ENCODE measurements at regions not wholly inside any gene's neighbourhood (a gene's known extent, or its start where the extent isn't known, plus 50 kb on each side); places are given as distances from the start of the nearest gene placed in this dataset.

DNA sequence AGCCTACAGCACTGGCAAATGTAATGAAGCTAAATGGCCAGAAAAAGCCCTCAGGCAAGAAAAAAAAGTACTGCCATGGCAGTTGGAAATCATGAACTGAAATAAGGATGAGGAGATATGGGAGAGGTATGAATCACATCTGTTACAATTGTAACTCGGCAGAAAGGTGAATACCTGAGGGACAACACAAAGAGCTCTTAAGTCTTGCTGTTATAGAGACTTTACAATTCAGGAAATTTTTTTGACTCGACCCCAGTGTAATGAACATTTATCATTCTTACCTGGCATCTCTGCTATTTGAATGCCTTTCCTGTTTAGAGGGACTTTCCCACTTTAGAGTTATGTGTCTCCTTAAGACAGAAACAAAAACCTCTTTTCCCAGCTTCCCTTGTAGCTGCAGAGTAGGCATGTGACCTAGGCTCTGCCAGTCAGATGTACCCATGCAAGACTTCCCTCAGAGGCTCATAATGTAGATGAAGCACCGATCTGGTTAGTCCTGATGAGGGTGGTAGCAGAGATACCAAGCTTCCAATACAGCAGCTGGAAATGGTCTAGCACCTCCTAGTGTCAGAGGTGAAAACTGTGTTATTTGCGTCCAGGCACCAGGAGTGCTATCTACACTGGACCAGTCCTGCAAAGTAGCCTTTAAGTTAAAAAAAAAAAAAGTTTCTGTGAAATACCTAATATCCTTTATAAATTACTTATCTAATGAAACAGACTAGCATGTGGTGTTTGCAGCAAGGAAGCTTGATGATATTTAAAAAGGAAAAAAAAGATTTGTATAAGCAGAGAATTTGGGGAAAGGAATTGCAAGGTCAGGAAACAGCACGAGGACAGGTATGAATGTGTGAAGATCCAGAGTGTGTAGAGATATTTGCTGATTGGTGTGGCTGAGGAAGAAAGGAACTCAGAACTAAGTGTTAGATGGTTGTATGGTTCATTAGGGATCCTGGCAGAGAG is 146.9 kb upstream of the SLC1A3 start:
- TF ChIP-seq CHD4 (IDR thresholded peaks at IDR 0.05; ENCODE audit: borderline replicate concordance) (no peak), JUNB (IDR thresholded peaks at IDR 0.05) (no peak), KDM1A (IDR thresholded peaks at IDR 0.05; ENCODE audit: low read depth) (no peak), FOSL2 (IDR thresholded peaks at IDR 0.05) (no peak), FOSL2 (CRISPR knock-in tag; IDR thresholded peaks at IDR 0.05) (no peak)
- TF ChIP-seq, protein P1, sequence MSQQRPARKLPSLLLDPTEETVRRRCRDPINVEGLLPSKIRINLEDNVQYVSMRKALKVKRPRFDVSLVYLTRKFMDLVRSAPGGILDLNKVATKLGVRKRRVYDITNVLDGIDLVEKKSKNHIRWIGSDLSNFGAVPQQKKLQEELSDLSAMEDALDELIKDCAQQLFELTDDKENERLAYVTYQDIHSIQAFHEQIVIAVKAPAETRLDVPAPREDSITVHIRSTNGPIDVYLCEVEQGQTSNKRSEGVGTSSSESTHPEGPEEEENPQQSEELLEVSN (IDR thresholded peaks at IDR 0.05; ENCODE audit: borderline replicate concordance, low read depth): no peak
- TF ChIP-seq, protein P2, sequence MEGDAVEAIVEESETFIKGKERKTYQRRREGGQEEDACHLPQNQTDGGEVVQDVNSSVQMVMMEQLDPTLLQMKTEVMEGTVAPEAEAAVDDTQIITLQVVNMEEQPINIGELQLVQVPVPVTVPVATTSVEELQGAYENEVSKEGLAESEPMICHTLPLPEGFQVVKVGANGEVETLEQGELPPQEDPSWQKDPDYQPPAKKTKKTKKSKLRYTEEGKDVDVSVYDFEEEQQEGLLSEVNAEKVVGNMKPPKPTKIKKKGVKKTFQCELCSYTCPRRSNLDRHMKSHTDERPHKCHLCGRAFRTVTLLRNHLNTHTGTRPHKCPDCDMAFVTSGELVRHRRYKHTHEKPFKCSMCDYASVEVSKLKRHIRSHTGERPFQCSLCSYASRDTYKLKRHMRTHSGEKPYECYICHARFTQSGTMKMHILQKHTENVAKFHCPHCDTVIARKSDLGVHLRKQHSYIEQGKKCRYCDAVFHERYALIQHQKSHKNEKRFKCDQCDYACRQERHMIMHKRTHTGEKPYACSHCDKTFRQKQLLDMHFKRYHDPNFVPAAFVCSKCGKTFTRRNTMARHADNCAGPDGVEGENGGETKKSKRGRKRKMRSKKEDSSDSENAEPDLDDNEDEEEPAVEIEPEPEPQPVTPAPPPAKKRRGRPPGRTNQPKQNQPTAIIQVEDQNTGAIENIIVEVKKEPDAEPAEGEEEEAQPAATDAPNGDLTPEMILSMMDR (IDR thresholded peaks at IDR 0.05): 0 out of 3 replicates have a peak, but pooled peaks have one; percentile 13
